ENCODE measurements at regions not wholly inside any gene's neighbourhood (a gene's known extent, or its start where the extent isn't known, plus 50 kb on each side); places are given as distances from the start of the nearest gene placed in this dataset.

DNA sequence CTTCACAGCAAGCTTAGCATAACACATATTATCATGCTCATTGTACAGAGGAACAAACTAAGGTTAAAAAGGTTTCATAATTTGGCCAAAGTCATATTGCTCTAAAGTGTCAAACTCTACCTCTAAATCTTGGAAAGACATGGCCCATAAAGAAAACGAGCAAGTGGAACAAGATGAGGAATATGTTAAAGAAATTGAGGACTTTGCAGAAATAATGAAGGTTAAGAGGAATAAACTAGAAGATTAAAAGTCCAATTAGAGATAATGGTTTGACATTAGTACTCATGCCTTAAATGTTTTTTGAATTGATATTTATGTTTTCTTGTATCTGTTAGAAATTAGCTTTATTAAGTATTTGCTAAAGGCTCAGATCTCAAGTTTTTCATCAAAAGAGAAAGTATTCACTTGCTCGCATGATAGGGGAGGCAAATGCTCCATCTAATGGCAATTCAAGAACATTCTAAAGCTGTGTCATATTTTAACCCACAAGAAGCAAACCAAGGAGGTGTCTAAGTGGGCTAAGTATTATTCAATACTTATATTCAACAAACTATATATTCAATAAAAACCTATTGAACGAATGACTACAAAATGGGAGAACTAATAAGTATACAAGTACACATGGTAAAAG, 192.9 kb upstream of the SPTLC3 start:
- H3K4me3 Mint-ChIP-seq: no peak overlapping the region

DNA sequence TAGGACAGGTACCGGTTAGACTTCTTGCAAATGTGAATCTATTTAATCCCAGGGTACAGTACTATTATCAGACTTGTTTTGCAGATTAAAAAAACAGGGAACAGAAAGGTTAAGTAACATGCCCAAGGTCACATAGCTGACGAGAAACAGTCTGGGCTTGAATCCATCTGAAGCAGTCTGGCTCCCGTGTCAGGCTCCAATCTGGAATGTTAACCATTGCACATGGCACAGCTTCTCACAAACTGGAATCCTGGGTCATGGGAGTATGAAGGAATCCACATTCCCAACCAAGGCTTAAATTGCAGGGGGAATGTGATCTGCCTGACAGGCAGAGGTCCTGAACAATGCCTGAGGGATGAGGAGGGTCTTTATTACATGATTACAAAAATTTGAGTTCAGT, 187.5 kb upstream of the SPTLC3 start:
- Mint-ChIP-seq H3K27me3 (ENCODE audit: low read depth in 3 of 3) (peaks cover 0 to 3% (median 0%) of the 10 kb centered on the region in 3 donors), H3K9me3 (peaks cover 0 to 4% (median 2%) of the 10 kb centered on the region in 7 donors), H3K4me1 (no peaks in the 10 kb centered on the region), H3K4me3 (no peak overlapping the region), H3K27ac (no peak overlapping the region), H3K36me3 (no peaks in the 10 kb centered on the region)
- no peak for DNase-seq
- H3K36me3 ChIP-seq (replicated peaks in 1 of 2; ENCODE audit: control insufficient read depth in 1 of 2, insufficient read depth in 2 of 2, low read length in 2 of 2): no peaks in the 10 kb centered on the region
- no peaks in the 10 kb centered on the region for H4K20me1 ChIP-seq (ENCODE audit: insufficient read depth, low read length)
- H3K27ac ChIP-seq (ENCODE audit: low read depth in 1 of 2, low read length in 2 of 2): no peak overlapping the region
- peaks cover 0 to 3% of the 10 kb centered on the region in 2 donors for H3K9me3 ChIP-seq (replicated peaks in 1 of 2; ENCODE audit: control insufficient read depth in 1 of 2, insufficient read depth in 1 of 2, low read length in 2 of 2)
- intact Hi-C loops (cut with micrococcal nuclease): no loop called here
- no peak overlapping the region for H3K9ac ChIP-seq (ENCODE audit: insufficient read depth, low read length, poor library complexity, severe bottlenecking)
- no peaks in the 10 kb centered on the region for H3K4me1 ChIP-seq (ENCODE audit: control insufficient read depth in 1 of 2, insufficient read depth in 2 of 2, low read length in 2 of 2)
- H3K27me3 ChIP-seq (ENCODE audit: control insufficient read depth in 2 of 2, insufficient read depth in 2 of 2, low read length in 2 of 2): no peaks in the 10 kb centered on the region
- no peak overlapping the region for H3K4me2 ChIP-seq (replicated peaks; ENCODE audit: extremely low read depth, low read length, poor library complexity, severe bottlenecking)
- TF ChIP-seq, protein P1, sequence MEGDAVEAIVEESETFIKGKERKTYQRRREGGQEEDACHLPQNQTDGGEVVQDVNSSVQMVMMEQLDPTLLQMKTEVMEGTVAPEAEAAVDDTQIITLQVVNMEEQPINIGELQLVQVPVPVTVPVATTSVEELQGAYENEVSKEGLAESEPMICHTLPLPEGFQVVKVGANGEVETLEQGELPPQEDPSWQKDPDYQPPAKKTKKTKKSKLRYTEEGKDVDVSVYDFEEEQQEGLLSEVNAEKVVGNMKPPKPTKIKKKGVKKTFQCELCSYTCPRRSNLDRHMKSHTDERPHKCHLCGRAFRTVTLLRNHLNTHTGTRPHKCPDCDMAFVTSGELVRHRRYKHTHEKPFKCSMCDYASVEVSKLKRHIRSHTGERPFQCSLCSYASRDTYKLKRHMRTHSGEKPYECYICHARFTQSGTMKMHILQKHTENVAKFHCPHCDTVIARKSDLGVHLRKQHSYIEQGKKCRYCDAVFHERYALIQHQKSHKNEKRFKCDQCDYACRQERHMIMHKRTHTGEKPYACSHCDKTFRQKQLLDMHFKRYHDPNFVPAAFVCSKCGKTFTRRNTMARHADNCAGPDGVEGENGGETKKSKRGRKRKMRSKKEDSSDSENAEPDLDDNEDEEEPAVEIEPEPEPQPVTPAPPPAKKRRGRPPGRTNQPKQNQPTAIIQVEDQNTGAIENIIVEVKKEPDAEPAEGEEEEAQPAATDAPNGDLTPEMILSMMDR (IDR thresholded peaks at IDR 0.05): no peak
- H3K79me2 ChIP-seq (ENCODE audit: insufficient read depth, low read length): no peaks in the 10 kb centered on the region
- H2AFZ ChIP-seq (ENCODE audit: insufficient read depth, low read depth, low read length, poor library complexity, severe bottlenecking): no peak overlapping the region
- 83% methylated on average over 2 of the region's 3 CpGs for WGBS (ENCODE audit: insufficient coverage)
- H3K4me3 ChIP-seq (replicated peaks in 1 of 3; ENCODE audit: low read depth in 2 of 3, low read length in 3 of 3): no peak overlapping the region

More for the DNA sequence above, 192.9 kb upstream of the SPTLC3 start:
- Mint-ChIP-seq H3K27ac (no peak overlapping the region), H3K36me3 (no peaks in the 10 kb centered on the region), H3K4me1 (no peaks in the 10 kb centered on the region), H3K27me3 (ENCODE audit: low read depth in 3 of 3) (peaks cover 0 to 3% (median 0%) of the 10 kb centered on the region in 3 donors), H3K9me3 (peaks cover 2 to 5% (median 3%) of the 10 kb centered on the region in 7 donors)
- intact Hi-C loops (cut with micrococcal nuclease): no loop called here
- no peak overlapping the region for H2AFZ ChIP-seq (ENCODE audit: insufficient read depth, low read depth, low read length, poor library complexity, severe bottlenecking)
- DNase-seq: no peak
- H4K20me1 ChIP-seq (ENCODE audit: insufficient read depth, low read length): no peaks in the 10 kb centered on the region
- H3K79me2 ChIP-seq (ENCODE audit: insufficient read depth, low read length): no peaks in the 10 kb centered on the region
- WGBS (ENCODE audit: insufficient coverage): no CpG with 5 or more reads among the region's 3 CpGs
- H3K4me1 ChIP-seq (ENCODE audit: control insufficient read depth in 1 of 2, insufficient read depth in 2 of 2, low read length in 2 of 2): no peaks in the 10 kb centered on the region
- no peak overlapping the region for H3K27ac ChIP-seq (ENCODE audit: low read depth in 1 of 2, low read length in 2 of 2)
- H3K36me3 ChIP-seq (replicated peaks in 1 of 2; ENCODE audit: control insufficient read depth in 1 of 2, insufficient read depth in 2 of 2, low read length in 2 of 2): no peaks in the 10 kb centered on the region
- H3K9ac ChIP-seq (ENCODE audit: insufficient read depth, low read length, poor library complexity, severe bottlenecking): no peak overlapping the region
- TF ChIP-seq, protein P1 (IDR thresholded peaks at IDR 0.05): no peak
- no peaks in the 10 kb centered on the region for H3K27me3 ChIP-seq (ENCODE audit: control insufficient read depth in 2 of 2, insufficient read depth in 2 of 2, low read length in 2 of 2)
- H3K9me3 ChIP-seq (replicated peaks in 1 of 2; ENCODE audit: control insufficient read depth in 1 of 2, insufficient read depth in 1 of 2, low read length in 2 of 2): no peaks in the 10 kb centered on the region
- H3K4me2 ChIP-seq (replicated peaks; ENCODE audit: extremely low read depth, low read length, poor library complexity, severe bottlenecking): no peak overlapping the region
- H3K4me3 ChIP-seq (replicated peaks in 1 of 3; ENCODE audit: low read depth in 2 of 3, low read length in 3 of 3): no peak overlapping the region

Measured in CD14-positive monocyte (primary cell).